ENCODE measurements at regions not wholly inside any gene's neighbourhood (a gene's known extent, or its start where the extent isn't known, plus 50 kb on each side); places are given as distances from the start of the nearest gene placed in this dataset.
"Not testable (repeated sequence)": the region's sequence is repeated elsewhere in the genome, so short reads cannot be mapped to it uniquely, and the experiment has no call there.

DNA sequence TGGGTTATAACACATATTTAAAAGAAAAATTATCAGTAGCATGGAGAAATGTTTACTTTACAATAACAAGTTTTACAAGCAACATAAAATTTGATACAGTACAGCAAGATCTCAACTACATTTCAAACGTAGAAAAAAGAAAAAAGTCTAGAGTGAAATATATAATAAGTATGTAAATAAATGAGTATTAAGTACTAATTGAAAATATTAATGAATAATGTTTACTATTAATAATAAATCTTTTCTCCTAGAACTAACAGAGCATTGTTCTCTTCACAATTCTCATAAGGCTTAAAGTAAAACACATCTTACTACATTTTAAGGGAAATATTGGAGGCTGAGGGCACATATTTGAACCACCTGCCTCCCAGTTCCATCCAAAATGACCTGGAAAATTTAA lies 72.1 kb downstream of the TMEM212 start:
- no peak for DNase-seq

DNA sequence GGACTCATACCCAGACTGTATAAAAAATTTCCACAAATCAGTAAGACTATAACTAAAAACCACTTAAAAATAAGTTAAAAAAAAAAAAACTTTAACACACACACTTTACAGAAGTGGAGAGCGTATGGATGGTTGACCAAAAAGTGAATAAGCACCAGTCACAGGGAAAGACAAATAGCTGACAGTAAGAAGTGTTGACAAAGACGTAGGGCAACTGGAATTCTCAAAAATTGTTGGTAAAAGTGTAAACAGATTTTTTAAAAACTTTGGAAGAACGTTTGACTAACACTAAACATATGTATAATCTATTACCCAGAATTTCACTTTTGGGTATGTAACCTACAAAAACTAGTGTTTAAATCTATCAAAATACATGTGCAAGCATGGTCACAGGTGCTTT lies 73.7 kb downstream of the TMEM212 start:
- no peak for DNase-seq

DNA sequence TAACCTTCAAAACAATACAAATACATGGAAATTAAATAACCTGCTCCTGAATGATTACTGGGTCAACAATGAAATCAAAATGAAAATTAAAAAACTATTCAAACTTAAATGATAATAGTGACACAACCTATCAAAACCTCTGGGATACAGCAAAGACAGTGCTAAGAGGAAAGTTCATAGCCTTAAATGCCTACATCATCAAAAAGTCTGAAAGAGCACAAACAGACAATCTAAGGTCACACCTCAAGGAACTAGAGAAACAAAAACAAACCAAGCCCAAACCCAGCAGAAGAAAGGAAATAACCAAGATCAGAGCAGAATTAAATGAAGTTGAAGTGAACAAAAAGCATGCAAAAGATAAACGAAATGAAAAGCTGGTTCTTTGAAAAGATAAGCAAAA lies 79.5 kb downstream of the TMEM212 start:
- DNase-seq = not testable (repeated sequence)

DNA sequence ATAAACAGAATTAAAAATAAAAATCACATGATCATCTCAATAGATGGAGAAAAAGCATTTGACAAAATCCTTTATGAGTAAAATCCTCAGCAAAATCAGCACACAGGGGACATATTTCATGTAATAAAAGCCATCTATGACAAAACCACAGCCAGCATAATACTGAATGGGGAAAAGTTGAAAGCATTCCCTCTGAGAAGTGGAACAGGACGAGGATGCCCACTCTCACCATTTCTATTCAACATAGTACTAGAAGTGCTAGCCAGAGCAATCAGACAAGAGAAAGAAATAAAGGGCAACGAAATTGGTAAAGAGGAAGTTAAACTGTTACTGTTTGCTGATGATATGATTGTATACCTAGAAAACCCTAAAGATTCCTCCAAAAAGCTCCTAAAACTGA lies 80.5 kb downstream of the TMEM212 start:
- DNase-seq = not testable (repeated sequence)

DNA sequence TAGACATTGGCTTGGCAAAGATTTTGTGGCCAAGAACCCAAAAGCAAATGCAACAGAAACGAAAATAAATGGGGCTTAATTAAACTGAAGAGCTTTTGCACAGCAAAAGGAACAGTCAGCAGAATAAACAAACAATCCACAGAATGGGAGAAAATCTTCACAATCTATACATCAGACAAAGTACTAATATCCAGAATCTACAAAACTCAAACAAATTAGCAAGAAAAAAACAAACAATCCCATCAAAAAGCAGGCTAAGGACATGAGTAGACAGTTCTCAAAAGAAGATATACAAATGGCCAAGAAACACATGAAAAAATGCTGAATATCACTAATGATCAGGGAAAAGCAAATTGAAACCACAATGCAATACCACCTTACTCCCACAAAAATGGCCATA lies 81.7 kb downstream of the TMEM212 start:
- not testable (repeated sequence) for DNase-seq

DNA sequence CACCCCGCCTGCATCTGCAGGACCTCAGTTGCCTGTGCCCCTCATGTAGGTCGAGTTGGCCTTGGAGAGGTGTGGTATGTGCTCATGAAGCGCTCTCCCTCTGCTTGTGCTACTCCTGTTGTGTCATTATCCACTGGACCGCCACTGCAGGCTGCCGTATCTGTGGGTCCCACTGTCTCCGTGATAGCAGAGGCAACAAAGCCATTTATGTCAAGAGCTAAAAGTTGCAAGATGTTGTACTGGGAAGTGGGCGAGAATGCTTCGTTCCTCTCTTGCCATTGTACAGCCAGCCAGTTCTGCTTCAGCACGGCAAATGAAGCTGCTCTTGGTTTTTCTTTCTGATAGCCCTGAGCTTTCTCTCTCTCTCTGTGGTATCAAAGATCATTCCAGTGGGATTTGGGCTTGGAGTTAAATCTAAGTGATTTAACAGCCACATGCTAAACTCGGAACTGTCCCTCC lies 89.0 kb downstream of the TMEM212 start:
- no peak for DNase-seq

DNA sequence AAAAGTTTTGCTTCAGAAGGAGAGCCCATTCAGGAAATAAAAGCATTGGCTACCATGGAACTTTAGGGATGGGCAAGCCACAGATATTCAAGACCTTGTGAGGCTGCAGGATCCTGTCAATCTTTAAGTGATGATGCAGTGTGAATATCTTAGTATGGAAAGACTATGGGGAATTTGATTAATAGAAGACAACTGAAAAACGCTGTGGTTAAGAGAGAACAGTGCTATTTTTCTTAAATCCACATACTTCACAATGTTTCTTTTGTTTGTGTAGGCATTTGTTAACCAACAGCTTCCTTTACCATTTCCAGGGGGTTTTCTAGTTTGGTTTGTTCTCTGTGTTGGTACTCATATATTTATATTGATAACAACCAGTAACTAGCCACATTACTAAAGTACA lies 90.3 kb downstream of the TMEM212 start:
- DNase-seq = no peak

DNA sequence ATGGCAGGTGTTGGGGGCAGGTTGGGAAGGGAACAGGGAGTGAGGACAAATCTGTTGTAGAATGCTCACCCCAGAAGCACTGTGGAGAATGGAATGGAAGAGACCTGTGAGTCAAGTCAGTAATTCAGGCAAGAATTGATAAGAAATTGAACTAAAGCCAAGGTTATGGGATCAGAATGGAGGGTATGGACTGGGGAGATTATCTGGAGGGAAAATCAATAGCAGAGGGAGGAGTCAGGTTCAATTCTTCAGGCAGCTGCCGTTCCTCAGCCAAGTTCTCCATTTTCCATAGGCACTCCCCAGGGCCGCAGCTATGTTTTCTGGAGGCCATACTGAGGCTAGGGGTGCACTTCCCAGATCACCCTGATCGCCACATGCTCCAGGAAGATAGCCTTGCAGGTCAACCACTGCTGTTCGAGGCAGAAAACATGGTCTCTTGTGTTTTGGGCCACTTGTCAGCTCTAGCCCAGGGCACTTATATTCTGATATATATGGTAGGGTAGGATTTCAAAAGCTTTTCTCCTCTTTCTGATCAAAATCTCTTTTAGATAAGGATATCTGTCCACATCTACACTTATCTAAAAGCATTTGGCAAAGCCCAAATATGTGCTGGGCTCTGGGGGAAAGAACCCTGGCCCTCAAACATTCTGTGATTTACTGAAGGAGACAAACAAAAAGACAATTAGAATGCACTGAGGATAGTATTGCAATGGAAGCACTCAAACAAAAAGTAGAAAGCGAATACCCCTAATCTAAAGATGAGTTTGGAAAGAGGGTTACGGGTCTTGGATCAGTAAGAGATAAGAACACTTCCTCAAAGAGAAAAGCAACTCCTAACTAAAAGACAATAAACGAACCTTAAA lies 92.3 kb downstream of the TMEM212 start:
- DNase-seq = no peak

DNA sequence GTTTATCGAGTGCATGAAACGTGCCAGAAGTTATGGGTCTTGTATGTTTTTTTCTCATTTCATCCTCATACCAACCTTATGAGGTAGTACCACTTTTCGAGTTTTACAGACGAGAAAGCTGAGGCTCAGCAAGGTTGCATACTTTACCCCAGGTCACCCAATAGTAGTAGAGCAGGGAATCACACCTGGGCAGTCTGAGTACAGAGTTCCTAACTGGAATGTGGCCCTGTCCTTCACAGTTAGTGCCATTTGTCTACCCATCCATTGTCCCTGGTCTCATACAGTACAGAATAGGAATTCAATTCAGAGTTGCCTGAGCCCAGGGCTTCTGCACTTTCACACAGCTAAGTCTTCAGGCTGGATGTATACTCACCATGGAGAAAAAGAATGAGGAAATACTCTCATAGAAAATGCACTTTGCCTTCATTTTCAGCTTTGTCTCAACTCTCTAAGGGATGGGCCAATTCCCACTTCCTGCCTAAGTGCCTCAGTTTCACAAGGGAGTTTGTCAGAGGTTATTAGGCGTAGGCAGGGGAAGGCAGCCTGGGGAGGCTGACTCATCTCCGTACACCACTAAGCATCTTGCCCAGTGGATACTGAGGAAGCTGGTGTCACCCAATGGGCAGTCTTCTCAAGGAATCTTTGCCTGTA lies 93.2 kb downstream of the TMEM212 start:
- peak; percentile 79 for DNase-seq

DNA sequence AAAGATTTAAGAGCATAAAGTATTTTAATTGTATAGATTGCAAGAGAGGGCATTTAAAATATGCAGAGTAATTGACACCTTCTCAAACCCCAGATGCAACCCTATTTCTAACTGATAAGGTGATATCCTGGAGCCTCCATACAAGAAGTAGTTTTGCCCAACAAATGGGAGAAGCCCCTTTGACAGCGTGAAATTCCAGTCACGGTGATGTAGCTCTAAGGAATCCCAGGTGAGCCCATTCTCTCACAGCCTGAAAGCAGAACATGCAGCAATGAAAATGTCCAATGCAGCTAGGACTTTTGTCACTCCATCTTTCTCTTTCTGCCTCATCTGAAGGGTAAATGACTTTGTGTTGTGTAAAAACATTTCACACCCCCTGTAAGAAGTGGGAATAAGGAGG lies 96.4 kb downstream of the TMEM212 start:
- DNase-seq = no peak

DNA sequence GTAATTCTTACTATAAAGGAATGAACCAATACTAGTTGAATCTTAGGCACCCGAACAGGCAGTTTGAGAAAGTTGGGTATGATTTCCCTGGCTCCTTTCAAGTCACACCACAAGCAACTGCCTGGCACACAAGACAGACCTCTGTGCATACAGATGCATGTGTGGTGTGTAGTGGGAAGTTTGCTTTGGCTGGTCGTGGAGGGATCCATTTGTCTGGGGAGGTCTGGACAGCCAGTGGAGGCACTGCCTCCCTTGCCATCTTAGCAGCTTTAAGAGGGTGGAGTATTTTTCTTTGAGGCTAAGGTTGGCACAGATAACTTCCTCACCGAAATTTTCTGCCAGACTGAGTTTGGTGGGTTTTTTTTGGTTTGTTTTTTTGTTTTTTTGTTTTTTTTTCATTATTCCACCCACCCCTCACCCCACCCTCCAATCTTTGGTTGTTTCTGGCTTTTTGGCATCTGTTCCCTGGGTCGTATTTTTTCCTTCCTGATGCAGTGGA lies 97.1 kb downstream of the TMEM212 start:
- no peak for DNase-seq

DNA sequence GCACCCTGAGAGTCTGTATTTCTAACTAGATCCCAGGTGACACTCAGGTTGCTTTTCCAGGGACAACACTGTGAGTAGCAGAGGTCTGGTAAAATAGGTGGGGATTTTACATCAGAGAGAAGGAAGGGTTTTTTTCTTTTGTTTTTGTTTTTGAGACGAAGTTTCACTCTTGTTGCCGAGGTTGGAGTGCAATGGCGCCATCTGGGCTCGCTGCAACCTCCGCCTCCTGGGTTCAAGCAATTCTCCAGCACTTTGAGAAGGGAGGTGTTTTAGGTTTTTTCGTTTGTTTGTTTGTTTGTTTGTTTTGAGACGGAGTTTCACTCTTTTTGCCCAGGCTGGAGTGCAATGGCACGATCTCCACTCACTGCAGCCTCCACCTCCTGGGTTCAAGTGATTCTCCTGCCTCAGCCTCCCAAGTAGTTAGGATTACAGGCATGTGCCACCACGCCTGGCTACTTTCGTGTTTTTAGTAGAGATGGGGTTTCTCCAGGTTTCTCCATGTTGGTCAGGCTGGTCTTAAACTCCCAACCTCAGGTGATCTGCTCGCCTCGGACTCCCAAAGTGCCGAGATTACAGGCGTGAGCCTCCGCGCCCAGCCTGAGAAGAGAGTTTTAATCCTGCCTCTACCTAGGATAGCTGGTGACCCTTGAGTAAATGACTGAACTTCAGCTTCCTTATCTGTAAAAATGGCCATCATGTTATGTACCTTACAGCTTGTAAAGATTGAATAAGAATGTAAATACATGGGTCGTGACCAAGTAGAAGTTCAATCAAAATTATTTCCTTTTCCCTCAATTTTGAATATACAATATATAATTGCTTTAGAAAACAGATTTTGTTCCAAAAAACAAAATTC lies 95.9 kb upstream of the FNDC3B start:
- no peak for DNase-seq

DNA sequence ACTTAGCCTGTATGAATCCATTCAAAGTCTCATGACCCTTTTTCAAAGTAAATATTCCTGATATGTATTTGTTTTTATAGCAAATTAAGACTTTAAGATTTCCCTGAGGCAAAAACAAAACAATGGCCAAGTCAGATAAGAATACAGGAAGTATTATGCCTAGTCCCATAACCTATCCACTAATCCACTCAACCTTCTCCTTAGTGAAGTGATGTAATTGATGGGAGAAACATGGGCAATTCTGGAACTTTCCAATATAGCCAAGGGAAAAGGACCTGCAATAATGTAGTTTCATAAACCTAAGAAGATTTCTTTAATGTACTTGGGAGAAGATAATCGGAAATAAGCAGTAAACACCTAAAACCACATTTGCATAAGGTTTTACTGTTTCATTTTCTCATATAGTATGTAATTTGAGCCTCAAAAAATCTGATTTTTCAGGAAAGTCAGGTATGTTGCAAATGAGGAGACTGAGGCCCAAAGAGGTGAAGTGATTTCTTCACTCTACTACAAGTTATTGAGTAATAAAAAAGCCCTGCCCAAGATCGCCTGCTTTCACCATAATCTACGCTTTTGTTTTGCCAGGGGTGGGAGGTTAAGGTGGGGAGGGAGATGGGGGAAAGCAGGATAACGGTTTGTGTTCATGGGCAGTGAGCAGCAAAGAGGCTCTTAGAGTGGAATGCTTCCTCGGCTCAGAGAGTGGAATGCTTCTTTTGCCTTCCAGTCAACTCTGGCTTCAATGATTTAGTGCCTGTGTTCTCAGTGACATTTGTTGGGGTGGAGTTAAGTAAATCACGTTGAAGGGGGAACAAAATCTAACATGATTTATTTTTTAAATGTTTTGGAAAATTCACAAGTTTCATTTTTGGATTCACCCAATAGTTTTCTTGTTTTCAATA lies 95.0 kb upstream of the FNDC3B start:
- peak; percentile 7 for DNase-seq

DNA sequence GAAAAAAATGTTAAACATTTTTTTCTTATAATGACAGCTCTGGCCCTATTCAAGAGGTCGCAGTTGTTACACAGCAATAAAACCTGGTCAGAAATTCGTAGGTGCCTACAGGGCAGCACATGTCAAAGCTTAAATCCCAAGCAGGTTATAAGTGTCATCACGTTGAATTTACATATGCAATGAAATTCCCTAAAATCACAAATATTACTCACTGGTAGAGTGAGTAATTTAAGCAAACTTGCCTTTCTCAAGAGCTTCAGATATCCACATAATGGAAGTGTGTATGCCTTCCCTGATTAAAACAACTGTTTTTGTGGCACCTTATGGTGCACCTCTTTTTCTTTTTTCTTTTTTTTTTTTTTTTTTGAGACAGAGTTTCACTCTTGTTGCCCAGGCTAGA lies 90.7 kb upstream of the FNDC3B start:
- no peak for DNase-seq

DNA sequence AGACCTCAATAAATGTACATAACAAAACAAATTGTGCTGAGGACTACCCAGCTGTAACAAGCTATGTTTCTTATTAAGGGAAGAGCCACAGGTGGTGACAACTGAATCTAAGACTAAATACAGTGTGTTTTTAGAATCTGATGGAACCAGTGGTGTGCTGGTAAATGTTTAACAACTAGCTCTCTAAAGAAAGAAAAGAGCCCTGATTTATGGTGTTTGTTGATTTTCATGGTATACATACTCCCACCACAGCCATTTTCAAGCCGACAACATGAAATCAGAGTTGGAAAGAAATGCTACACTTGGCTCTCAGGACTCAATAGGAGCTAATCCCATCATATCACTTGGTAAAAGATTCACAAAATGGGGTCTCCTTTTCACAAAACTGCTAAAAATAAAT lies 89.8 kb upstream of the FNDC3B start:
- DNase-seq = no peak

DNA sequence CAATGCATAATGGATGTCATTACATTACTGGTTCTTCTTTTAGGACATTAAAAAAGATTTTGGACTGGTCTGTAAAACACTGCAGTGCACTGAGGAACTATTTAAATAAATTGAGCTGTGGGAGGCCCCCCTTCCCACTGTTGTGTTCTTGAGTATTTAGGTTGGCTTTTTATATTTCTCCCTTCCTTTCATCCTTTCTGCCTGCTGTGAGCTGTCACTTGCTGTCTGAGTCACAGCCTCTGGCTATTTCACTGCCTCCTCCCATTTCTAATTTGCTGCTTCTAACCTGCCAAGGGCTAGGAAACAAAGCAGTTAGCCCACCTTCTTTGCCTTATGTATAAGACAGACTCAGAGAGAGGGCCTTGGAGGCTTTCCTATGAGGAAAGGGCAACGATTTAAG lies 89.0 kb upstream of the FNDC3B start:
- peak; percentile 46 for DNase-seq

DNA sequence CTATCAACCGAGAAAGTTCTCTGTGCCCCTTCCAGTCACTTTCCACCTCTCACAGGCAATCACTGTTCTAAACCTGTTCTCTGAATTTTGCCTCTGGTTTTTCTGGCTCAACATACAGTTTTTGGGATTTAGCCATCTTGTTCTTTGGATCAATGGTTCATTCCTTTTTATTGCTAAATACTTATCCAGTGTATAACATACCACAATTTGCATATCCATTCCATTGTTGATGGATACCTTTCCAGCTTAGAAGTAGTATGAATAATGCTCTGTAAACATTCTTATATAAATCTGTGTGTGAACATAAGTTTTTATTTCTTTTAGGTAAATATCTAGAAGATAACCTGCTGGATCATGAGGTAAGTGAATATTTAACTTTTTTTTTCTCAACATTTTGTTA lies 87.8 kb upstream of the FNDC3B start:
- DNase-seq = no peak

DNA sequence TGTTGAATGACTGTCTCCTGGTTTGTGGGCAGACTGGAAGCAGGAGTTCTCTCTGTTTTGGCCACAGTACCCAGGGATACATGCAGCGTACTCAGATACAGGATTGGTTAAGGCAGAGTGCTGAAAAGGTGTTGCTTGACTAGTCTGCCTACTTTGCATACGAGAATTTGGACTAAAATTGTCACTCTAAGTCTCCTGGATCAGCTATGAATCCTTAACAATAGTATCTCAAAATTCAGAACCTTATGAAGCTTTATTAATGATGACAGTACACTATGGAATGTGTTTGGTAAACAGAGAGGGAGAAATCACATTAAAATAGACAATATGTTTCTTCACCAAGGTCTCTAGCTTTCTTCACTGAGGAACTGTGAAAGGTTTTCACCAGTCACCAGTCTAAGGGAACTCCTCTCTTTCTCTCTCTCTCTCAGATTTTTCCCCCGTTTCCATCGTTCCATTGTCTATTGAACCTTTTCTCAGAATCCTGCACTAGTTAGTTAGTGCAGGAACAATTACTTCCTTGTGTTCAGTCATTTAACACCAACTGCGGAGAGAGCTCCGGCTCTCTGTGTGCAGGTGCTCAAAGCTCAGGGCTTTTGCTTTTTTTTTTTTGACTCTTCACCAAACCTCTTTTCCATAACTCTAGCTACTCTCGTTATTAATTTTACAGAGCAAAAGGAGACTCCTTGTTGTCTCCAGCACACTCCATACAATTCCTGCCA lies 85.9 kb upstream of the FNDC3B start:
- DNase-seq = peak; percentile 31

DNA sequence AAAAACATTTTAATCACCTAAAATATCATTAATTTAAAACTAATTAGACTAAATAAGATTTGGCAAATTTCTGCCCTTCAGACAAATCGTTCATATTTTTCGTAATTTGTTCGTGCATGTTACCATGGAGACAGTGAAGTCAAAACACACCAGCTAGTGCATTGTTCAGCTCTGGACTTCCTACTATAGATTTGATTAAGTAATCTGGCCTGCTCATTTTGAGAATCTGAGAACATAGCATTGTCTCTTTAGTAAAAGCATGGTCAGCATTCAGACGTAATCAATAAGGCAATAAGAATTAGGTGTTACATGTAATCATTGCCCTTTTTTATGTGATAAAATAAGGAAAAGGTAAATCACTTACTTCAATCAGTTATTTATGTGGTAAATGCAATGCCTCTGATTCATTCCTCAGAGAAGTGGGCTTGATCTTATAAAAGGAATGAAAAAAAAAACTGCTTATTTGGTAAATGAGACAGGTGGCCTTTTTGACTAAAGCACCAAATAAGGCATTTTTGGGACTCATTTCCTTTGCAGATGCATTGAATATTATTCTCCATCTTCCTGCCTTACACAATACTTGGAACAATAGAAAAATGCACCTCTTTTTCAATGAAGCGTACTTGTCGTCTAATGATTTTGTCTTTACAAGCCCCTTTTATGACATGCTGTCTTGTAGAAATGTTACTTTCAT lies 84.5 kb upstream of the FNDC3B start:
- DNase-seq = no peak

DNA sequence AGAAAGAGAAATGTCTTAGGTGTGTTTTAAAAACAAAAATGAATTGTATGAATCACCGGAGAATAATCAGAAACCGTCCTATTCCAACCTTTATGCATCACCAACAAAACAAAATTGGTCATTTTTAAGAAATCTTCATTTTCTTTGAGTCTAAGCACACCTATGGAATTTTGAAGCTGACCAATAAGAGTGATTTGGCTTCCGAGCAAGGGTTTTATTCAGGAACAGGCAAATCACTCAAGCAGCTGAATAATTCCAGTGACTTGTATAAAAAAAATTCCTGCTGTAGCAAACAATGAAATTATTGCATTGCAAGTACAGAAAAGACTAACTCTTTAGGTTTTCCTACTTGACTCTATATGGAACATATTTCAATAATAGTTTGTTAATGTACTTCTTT lies 83.8 kb upstream of the FNDC3B start:
- no peak for DNase-seq

DNA sequence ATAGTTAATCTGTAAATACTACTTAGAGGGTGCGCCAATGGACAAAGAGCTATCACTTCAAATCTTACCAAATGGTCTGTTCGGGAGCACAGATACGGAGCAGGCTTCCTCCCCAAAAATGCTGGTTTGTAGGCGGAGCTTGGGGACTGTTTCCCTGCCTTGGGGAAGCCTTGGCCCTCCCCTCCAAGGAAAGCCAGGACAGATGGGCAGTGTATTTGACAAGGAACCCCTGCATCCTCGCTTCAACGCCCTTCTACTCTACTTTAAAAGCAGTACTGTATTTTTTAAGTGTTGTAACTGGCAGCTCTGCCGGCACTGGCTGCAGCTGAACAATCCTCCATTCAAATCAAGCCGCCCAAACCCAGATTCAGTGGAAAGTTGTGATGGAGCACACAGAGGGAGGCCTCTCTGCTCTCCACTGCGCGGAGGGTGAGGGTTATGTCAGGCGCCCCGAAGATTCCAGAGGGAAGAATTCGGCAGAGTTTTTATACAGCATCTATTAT lies 83.1 kb upstream of the FNDC3B start:
- DNase-seq = no peak
